DMS153 treated with DMSO at 0.1 percent for 48 hours (cell line): ENCODE measurements at regions not wholly inside any gene's neighbourhood (a gene's known extent, or its start where the extent isn't known, plus 50 kb on each side); places are given as distances from the start of the nearest gene placed in this dataset.
"Not testable (repeated sequence)": the region's sequence is repeated elsewhere in the genome, so short reads cannot be mapped to it uniquely, and the experiment has no call there.

Experiments
- DNase-seq: peaks from one replicate; lab custom pipeline; 2025; ENCODE audit not compliant: unreplicated experiment; lab: John Stamatoyannopoulos, UW

GRCh38 chr3:107465064-107465631 is 57.6 kb upstream of the BBX start:
- no peak for DNase-seq

DNA sequence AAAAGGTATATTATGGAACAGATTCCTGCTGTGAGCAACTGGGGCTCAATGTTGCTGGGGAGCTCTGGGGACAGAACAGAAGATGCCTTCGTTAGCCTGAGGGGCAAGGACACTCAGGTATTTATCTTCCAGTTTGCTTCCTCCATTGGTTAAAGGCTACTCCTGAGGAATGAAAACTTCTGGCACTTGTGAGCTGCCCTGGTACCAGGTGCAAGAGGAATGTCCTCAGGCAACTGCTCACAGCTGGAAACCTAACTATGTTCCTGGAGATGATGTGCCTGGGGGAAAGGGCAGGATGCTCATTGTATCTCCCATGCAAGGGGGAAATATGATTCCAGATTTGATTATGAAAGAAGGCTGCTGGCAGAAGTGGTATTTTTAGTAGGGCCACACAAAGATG is 54.0 kb upstream of the BBX start:
- DNase-seq: no peak

DNA sequence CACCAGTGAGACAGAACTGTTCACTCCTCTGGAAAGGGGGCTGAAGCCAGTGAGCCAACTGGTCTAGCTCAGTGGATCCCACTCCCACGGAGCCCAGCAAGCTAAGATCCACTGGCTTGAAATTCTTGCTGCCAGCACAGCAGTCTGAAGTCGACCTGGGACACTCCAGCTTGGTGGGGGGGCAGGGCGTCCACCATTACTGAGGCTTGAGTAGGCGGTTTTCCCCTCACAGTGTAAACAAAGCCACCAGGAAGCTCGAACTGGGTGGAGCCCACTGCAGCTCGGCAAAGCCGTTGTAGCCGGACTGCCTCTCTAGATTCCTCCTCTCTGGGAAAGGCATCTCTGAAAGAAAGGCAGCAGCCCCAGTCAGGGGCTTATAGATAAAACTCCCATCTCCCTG is 52.3 kb upstream of the BBX start:
- not testable (repeated sequence) for DNase-seq
